HEK293 (cell line): ENCODE measurements at regions not wholly inside any gene's neighbourhood (a gene's known extent, or its start where the extent isn't known, plus 50 kb on each side); places are given as distances from the start of the nearest gene placed in this dataset.
A peak's percentile ranks its signal among the peaks of the same experiment; 100 is the strongest.

Source experiments
- CTCF ChIA-PET: fragments of 350-600 bp; formaldehyde crosslinking; extraction: SDS; loops from one replicate; lab custom pipeline; 2021; ENCODE audit warnings: antibody characterized with exemption; lab: Yijun Ruan, JAX
- POLR2A ChIA-PET: fragments of 300-600 bp; formaldehyde crosslinking; extraction: SDS; loops from one replicate; lab custom pipeline; 2020; ENCODE audit warnings: antibody characterized with exemption, inconsistent platforms; lab: Yijun Ruan, JAX
- H3K27ac ChIP-seq: fragments of 200-500 bp; sonication (Bioruptor generic); 2 replicates; pipeline ENCODE4 v1.5.1; 2014; ENCODE audit warnings: low read depth, low read length, control low read depth, inconsistent platforms; ENCODE audit errors: extremely low read depth
- H3K36me3 ChIP-seq, 2 experiments: fragments of 200-500 bp in 1 of 2; sonication (Bioruptor generic) in 1 of 2; 1 replicate in 1 of 2; 2 replicates in 1 of 2; pipeline ENCODE4 v1.5.1; 2014 to 2017; ENCODE audit warnings: inconsistent platforms in 2 of 2, low read length in 2 of 2; ENCODE audit not compliant: control insufficient read depth in 2 of 2, insufficient read depth in 1 of 2
- H3K4me1 ChIP-seq: fragments of 200-500 bp; sonication (Bioruptor generic); 2 replicates; pipeline ENCODE4 v1.5.1; 2014; ENCODE audit warnings: mild to moderate bottlenecking, low read length, inconsistent platforms; ENCODE audit not compliant: control insufficient read depth, insufficient read depth
- H3K4me3 ChIP-seq: 2 replicates; pipeline ENCODE4 v1.5.1; 2011; ENCODE audit warnings: low read depth, mild to moderate bottlenecking, control low read depth, low read length, moderate library complexity
- H3K9me3 ChIP-seq: fragments of 200-500 bp; sonication (Bioruptor generic); 2 replicates; pipeline ENCODE4 v1.5.1; 2014; ENCODE audit warnings: low read depth, low read length, inconsistent platforms; ENCODE audit not compliant: control insufficient read depth, insufficient read depth
- MZF1 ChIP-seq: fragments of 450-650 bp; formaldehyde crosslinking; IDR thresholded peaks from 2 replicates; pipeline ENCODE4 v1.5.1; 2017; ENCODE audit warnings: missing biosample characterization, missing genetic modification characterization, borderline replicate concordance
- PRDM4 ChIP-seq: fragments of 450-650 bp; formaldehyde crosslinking; IDR thresholded peaks from 2 replicates; pipeline ENCODE4 v1.5.1; 2017; ENCODE audit warnings: missing biosample characterization, missing genetic modification characterization
- SCRT2 ChIP-seq: fragments of 450-650 bp; formaldehyde crosslinking; IDR thresholded peaks from 2 replicates; pipeline ENCODE4 v1.5.1; 2016; ENCODE audit warnings: missing biosample characterization, missing genetic modification characterization
- ZEB2 ChIP-seq: fragments of 450-650 bp; formaldehyde crosslinking; IDR thresholded peaks from 2 replicates; pipeline ENCODE4 v1.5.1; 2016; ENCODE audit warnings: missing biosample characterization, missing genetic modification characterization
- ZNF10 ChIP-seq: fragments of 450-650 bp; formaldehyde crosslinking; IDR thresholded peaks from 2 replicates; pipeline ENCODE4 v1.5.1; 2017; ENCODE audit warnings: missing biosample characterization, missing genetic modification characterization
- ZNF19 ChIP-seq: fragments of 450-650 bp; formaldehyde crosslinking; IDR thresholded peaks from 2 replicates; pipeline ENCODE4; 2016; ENCODE audit warnings: missing biosample characterization, missing genetic modification characterization, low read depth
- ZNF24 ChIP-seq: fragments of 450-650 bp; formaldehyde crosslinking; IDR thresholded peaks from 2 replicates; pipeline ENCODE4 v1.5.1; 2016; ENCODE audit warnings: missing biosample characterization, missing genetic modification characterization
- ZNF26 ChIP-seq: fragments of 450-650 bp; formaldehyde crosslinking; IDR thresholded peaks from 2 replicates; pipeline ENCODE4 v1.5.1; 2016; ENCODE audit warnings: missing biosample characterization, missing genetic modification characterization
- ZNF280D ChIP-seq: fragments of 450-650 bp; formaldehyde crosslinking; IDR thresholded peaks from 2 replicates; pipeline ENCODE4 v1.5.1; 2016; ENCODE audit warnings: missing biosample characterization, missing genetic modification characterization
- ZNF341 ChIP-seq: fragments of 450-650 bp; formaldehyde crosslinking; IDR thresholded peaks from 2 replicates; pipeline ENCODE4; 2016; ENCODE audit warnings: low read depth, missing biosample characterization, missing genetic modification characterization
- ZNF394 ChIP-seq: fragments of 450-650 bp; formaldehyde crosslinking; IDR thresholded peaks from 2 replicates; pipeline ENCODE4 v1.5.1; 2016; ENCODE audit warnings: missing biosample characterization, missing genetic modification characterization, mild to moderate bottlenecking, moderate library complexity, borderline replicate concordance
- ZNF398 ChIP-seq: fragments of 450-650 bp; formaldehyde crosslinking; IDR thresholded peaks from 2 replicates; pipeline ENCODE4 v1.5.1; 2017; ENCODE audit warnings: missing biosample characterization, missing genetic modification characterization
- ZNF426 ChIP-seq: fragments of 450-650 bp; formaldehyde crosslinking; IDR thresholded peaks from 2 replicates; pipeline ENCODE4 v1.5.1; 2017; ENCODE audit warnings: missing biosample characterization, missing genetic modification characterization, mild to moderate bottlenecking, inconsistent platforms, moderate library complexity
- ZNF548 ChIP-seq: fragments of 450-650 bp; formaldehyde crosslinking; IDR thresholded peaks from 2 replicates; pipeline ENCODE4 v1.5.1; 2016; ENCODE audit warnings: missing biosample characterization, missing genetic modification characterization
- ZNF555 ChIP-seq: fragments of 450-650 bp; formaldehyde crosslinking; conservative IDR thresholded peaks from 2 replicates; pipeline ENCODE4 v1.5.1; 2017; ENCODE audit warnings: missing biosample characterization, mild to moderate bottlenecking, missing genetic modification characterization, inconsistent platforms
- ZNF610 ChIP-seq: fragments of 450-650 bp; formaldehyde crosslinking; IDR thresholded peaks from 2 replicates; pipeline ENCODE4 v1.5.1; 2016; ENCODE audit warnings: missing biosample characterization, missing genetic modification characterization, borderline replicate concordance
- ZNF623 ChIP-seq: fragments of 450-650 bp; formaldehyde crosslinking; IDR thresholded peaks from 2 replicates; pipeline ENCODE4 v1.5.1; 2016; ENCODE audit warnings: missing biosample characterization, missing genetic modification characterization
- TF ChIP-seq, protein P1 (sequence below): fragments of 450-650 bp; formaldehyde crosslinking; IDR thresholded peaks from 2 replicates; pipeline ENCODE4 v1.5.1; 2016; ENCODE audit warnings: missing biosample characterization, missing genetic modification characterization
- TF ChIP-seq, protein P2 (sequence below): fragments of 450-650 bp; formaldehyde crosslinking; IDR thresholded peaks from 2 replicates; pipeline ENCODE4 v1.5.1; 2016; ENCODE audit warnings: missing biosample characterization, missing genetic modification characterization, low read depth
- TF ChIP-seq, protein P3 (sequence below): fragments of 450-650 bp; formaldehyde crosslinking; IDR thresholded peaks from 2 replicates; pipeline ENCODE4 v1.5.1; 2016; ENCODE audit warnings: missing biosample characterization, missing genetic modification characterization
- TF ChIP-seq, protein P4 (sequence below): fragments of 450-650 bp; formaldehyde crosslinking; IDR thresholded peaks from 2 replicates; pipeline ENCODE4 v1.5.1; 2016; ENCODE audit warnings: missing biosample characterization, missing genetic modification characterization

DNA sequence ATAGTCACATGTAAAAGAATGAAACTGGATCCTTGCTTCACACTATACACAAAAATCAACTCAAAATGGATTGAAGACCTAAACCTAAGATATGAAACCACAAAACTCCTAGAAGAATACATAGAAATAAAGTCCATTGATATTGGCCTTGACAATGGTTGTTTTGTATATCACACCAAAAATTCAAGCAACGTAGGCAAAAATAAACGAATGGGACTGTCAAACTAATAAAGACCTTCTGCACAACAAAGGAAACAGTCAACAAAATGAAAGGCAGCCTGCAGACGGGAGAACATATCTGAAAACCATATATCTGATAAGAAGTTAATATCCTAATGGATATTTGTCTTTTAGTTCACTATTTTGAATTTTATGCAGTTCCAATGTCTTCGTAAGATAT lies 292.3 kb upstream of the CNTN5 start (continued):
- TF ChIP-seq, protein P1, sequence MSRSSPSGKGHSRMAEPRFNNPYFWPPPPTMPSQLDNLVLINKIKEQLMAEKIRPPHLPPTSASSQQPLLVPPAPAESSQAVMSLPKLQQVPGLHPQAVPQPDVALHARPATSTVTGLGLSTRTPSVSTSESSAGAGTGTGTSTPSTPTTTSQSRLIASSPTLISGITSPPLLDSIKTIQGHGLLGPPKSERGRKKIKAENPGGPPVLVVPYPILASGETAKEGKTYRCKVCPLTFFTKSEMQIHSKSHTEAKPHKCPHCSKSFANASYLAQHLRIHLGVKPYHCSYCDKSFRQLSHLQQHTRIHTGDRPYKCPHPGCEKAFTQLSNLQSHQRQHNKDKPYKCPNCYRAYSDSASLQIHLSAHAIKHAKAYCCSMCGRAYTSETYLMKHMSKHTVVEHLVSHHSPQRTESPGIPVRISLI = no peak
- TF ChIP-seq ZNF280D (tag by site-specific recombination) (no peak), PRDM4 (tag by site-specific recombination) (no peak), ZNF19 (tag by site-specific recombination) (no peak), ZNF623 (tag by site-specific recombination) (no peak), ZNF341 (tag by site-specific recombination) (no peak)
- TF ChIP-seq, protein P2, sequence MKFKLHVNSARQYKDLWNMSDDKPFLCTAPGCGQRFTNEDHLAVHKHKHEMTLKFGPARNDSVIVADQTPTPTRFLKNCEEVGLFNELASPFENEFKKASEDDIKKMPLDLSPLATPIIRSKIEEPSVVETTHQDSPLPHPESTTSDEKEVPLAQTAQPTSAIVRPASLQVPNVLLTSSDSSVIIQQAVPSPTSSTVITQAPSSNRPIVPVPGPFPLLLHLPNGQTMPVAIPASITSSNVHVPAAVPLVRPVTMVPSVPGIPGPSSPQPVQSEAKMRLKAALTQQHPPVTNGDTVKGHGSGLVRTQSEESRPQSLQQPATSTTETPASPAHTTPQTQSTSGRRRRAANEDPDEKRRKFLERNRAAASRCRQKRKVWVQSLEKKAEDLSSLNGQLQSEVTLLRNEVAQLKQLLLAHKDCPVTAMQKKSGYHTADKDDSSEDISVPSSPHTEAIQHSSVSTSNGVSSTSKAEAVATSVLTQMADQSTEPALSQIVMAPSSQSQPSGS (tag by site-specific recombination) = no peak

- Histone ChIP-seq H3K9me3 (no peaks in the 10 kb centered on the region), H3K36me3 (no peaks in the 10 kb centered on the region), H3K4me3 (no peak overlapping the region), H3K4me1 (no peaks in the 10 kb centered on the region), H3K27ac (no peak overlapping the region)
- CTCF ChIA-PET = no interaction called here
- POLR2A ChIA-PET = no interaction called here
- TF ChIP-seq ZNF398 (tag by site-specific recombination) (no peak), ZNF10 (no peak), ZNF426 (tag by site-specific recombination) (peak; percentile 45), ZNF24 (tag by site-specific recombination) (no peak), ZNF610 (tag by site-specific recombination) (no peak), ZNF19 (tag by site-specific recombination) (no peak), ZNF623 (tag by site-specific recombination) (peak; percentile 19; the same call in 1 of the 2 replicates), ZNF548 (no peak), SCRT2 (no peak), ZNF394 (peak; percentile 56; the same call in 1 of the 2 replicates), ZEB2 (tag by site-specific recombination) (no peak), ZNF555 (tag by site-specific recombination) (peak; percentile 24; the same call in 1 of the 2 replicates), ZNF26 (tag by site-specific recombination) (no peak), MZF1 (tag by site-specific recombination) (no peak)
- TF ChIP-seq, protein P3, sequence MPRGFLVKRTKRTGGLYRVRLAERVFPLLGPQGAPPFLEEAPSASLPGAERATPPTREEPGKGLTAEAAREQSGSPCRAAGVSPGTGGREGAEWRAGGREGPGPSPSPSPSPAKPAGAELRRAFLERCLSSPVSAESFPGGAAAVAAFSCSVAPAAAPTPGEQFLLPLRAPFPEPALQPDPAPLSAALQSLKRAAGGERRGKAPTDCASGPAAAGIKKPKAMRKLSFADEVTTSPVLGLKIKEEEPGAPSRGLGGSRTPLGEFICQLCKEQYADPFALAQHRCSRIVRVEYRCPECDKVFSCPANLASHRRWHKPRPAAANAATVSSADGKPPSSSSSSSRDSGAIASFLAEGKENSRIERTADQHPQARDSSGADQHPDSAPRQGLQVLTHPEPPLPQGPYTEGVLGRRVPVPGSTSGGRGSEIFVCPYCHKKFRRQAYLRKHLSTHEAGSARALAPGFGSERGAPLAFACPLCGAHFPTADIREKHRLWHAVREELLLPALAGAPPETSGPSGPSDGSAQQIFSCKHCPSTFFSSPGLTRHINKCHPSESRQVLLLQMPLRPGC (tag by site-specific recombination) = no peak
- TF ChIP-seq, protein P4, sequence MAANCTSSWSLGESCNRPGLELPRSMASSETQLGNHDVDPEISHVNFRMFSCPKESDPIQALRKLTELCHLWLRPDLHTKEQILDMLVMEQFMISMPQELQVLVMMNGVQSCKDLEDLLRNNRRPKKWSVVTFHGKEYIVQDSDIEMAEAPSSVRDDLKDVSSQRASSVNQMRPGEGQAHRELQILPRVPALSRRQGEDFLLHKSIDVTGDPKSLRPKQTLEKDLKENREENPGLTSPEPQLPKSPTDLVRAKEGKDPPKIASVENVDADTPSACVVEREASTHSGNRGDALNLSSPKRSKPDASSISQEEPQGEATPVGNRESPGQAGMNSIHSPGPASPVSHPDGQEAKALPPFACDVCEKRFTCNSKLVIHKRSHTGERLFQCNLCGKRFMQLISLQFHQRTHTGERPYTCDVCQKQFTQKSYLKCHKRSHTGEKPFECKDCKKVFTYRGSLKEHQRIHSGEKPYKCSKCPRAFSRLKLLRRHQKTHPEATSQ (tag by site-specific recombination) = no peak
Observed at GRCh38 chr11:98729118-98729517, 291.6 kb upstream of the CNTN5 start.
